IMR-90 (cell line): ENCODE measurements at regions not wholly inside any gene's neighbourhood (a gene's known extent, or its start where the extent isn't known, plus 50 kb on each side); places are given as distances from the start of the nearest gene placed in this dataset.

Experiments used
- ATAC-seq: fragments of 200-7000 bp; cut with Tn5 transposase; 2 replicates; pipeline ENCODE4 v1.9.1; 2020; ENCODE audit warnings: low read depth, mild to moderate bottlenecking, moderate library complexity
- BruUV-seq: library from RNA; stranded (reverse); fragments of 400-500 nt; replicated peaks from 2 replicates; lab custom pipeline; 2021; lab: Mats Ljungman, UMichigan
- CTCF ChIA-PET: fragments of 300-600 bp; formaldehyde crosslinking; extraction: SDS; loops from one replicate; lab custom pipeline; 2021; ENCODE audit warnings: antibody characterized with exemption; lab: Yijun Ruan, JAX
- POLR2A ChIA-PET: fragments of 300-600 bp; sonication (Branson Sonifier 250); formaldehyde crosslinking; loops from one replicate; lab custom pipeline; 2022; ENCODE audit warnings: antibody characterized with exemption; ENCODE audit not compliant: unreplicated experiment; lab: Charles Lee
- DNase-seq: peaks from one replicate; pipeline ENCODE4 v3.0.0; 2013
- H2AFZ ChIP-seq: replicated peaks from 2 replicates; pipeline ENCODE3; 2013; ENCODE audit warnings: low read length, mild to moderate bottlenecking; ENCODE audit not compliant: poor library complexity
- H2AK5ac ChIP-seq: 2 replicates; pipeline ENCODE4 v1.6.1; 2013; ENCODE audit warnings: low read depth, low read length, inconsistent platforms
- H2AK9ac ChIP-seq: replicated peaks from 2 replicates; pipeline ENCODE3; 2013; ENCODE audit warnings: mild to moderate bottlenecking, low read depth, low read length, moderate library complexity; ENCODE audit not compliant: poor library complexity
- H2BK120ac ChIP-seq: 2 replicates; pipeline ENCODE4 v1.6.1; 2013; ENCODE audit warnings: low read depth, low read length, inconsistent platforms
- H2BK15ac ChIP-seq: 3 replicates; pipeline ENCODE4 v1.6.1; 2013; ENCODE audit warnings: low read depth, low read length, inconsistent platforms
- H2BK20ac ChIP-seq: 2 replicates; pipeline ENCODE4 v1.6.1; 2013; ENCODE audit warnings: low read depth, mild to moderate bottlenecking, inconsistent platforms, low read length, moderate library complexity
- H2BK5ac ChIP-seq: 2 replicates; pipeline ENCODE4 v1.6.1; 2013; ENCODE audit warnings: mild to moderate bottlenecking, low read depth, low read length, inconsistent platforms; ENCODE audit not compliant: poor library complexity, severe bottlenecking
- H3K14ac ChIP-seq: replicated peaks from 2 replicates; pipeline ENCODE4 v1.6.1; 2013; ENCODE audit warnings: low read depth, low read length, inconsistent platforms
- H3K18ac ChIP-seq: 2 replicates; pipeline ENCODE4 v1.6.1; 2013; ENCODE audit warnings: low read depth, low read length, control low read depth
- H3K23ac ChIP-seq: 2 replicates; pipeline ENCODE4 v1.6.1; 2013; ENCODE audit warnings: low read depth, low read length, inconsistent platforms
- H3K27ac ChIP-seq: 2 replicates; pipeline ENCODE4 v1.5.1; 2013; ENCODE audit warnings: mild to moderate bottlenecking, control low read depth, low read length; ENCODE audit not compliant: insufficient read depth
- H3K27me3 ChIP-seq: 2 replicates; pipeline ENCODE4 v1.6.1; 2013; ENCODE audit warnings: low read length; ENCODE audit not compliant: control insufficient read depth, insufficient read depth
- H3K36me3 ChIP-seq: 2 replicates; pipeline ENCODE4 v1.6.1; 2013; ENCODE audit warnings: low read length, mixed read lengths; ENCODE audit not compliant: control insufficient read depth, insufficient read depth
- H3K4ac ChIP-seq: 2 replicates; pipeline ENCODE4 v1.6.1; 2013; ENCODE audit warnings: low read depth, low read length, inconsistent platforms
- H3K4me1 ChIP-seq: 2 replicates; pipeline ENCODE4 v1.6.1; 2013; ENCODE audit warnings: low read length, mixed read lengths; ENCODE audit not compliant: control insufficient read depth, insufficient read depth
- H3K4me2 ChIP-seq: 2 replicates; pipeline ENCODE4 v1.6.1; 2013; ENCODE audit warnings: low read depth, mild to moderate bottlenecking, control low read depth, low read length, moderate library complexity
- H3K4me3 ChIP-seq: 2 replicates; pipeline ENCODE4 v1.5.1; 2013; ENCODE audit warnings: low read depth, mild to moderate bottlenecking, control low read depth, low read length, moderate library complexity; ENCODE audit not compliant: insufficient read depth
- H3K56ac ChIP-seq: 2 replicates; pipeline ENCODE4 v1.6.1; 2013; ENCODE audit warnings: low read length, inconsistent platforms; ENCODE audit not compliant: insufficient read depth; ENCODE audit errors: extremely low read depth
- H3K79me1 ChIP-seq, 2 experiments: 2 replicates each; pipeline ENCODE4 v1.6.1; 2013; ENCODE audit warnings: low read length in 2 of 2, inconsistent platforms in 1 of 2, low read depth in 1 of 2
- H3K9ac ChIP-seq: 2 replicates; pipeline ENCODE4 v1.6.1; 2013; ENCODE audit warnings: low read depth, low read length, control low read depth
- H3K9me1 ChIP-seq: 2 replicates; pipeline ENCODE4 v1.6.1; 2013; ENCODE audit warnings: low read length, inconsistent platforms; ENCODE audit not compliant: insufficient read depth
- H3K9me3 ChIP-seq: 2 replicates; pipeline ENCODE4 v1.6.1; 2013; ENCODE audit warnings: low read length; ENCODE audit not compliant: control insufficient read depth, insufficient read depth
- H4K20me1 ChIP-seq: 2 replicates; pipeline ENCODE4 v1.6.1; 2013; ENCODE audit warnings: low read length, inconsistent platforms; ENCODE audit not compliant: insufficient read depth
- H4K5ac ChIP-seq: 2 replicates; pipeline ENCODE4 v1.6.1; 2013; ENCODE audit warnings: mild to moderate bottlenecking, low read depth, low read length, control low read depth
- H4K8ac ChIP-seq, 2 experiments: 2 replicates each; pipeline ENCODE4 v1.6.1; 2013; ENCODE audit warnings: low read depth in 2 of 2, low read length in 2 of 2, control low read depth in 1 of 2, inconsistent platforms in 1 of 2
- H4K91ac ChIP-seq: 2 replicates; pipeline ENCODE4 v1.6.1; 2013; ENCODE audit warnings: low read depth, low read length, inconsistent platforms; ENCODE audit not compliant: insufficient read depth
- BHLHE40 ChIP-seq: fragments of 150-350 bp; IDR thresholded peaks from 2 replicates; pipeline ENCODE4 v1.6.1; 2016; ENCODE audit warnings: mild to moderate bottlenecking, low read depth, low read length
- CHD1 ChIP-seq: IDR thresholded peaks from 2 replicates; pipeline ENCODE4 v1.6.1; 2012; ENCODE audit warnings: low read depth, low read length, improper control_type of control experiment
- ELK1 ChIP-seq: fragments of 150-350 bp; IDR thresholded peaks from 2 replicates; pipeline ENCODE4 v1.6.1; 2016; ENCODE audit warnings: low read depth, mild to moderate bottlenecking, low read length, moderate library complexity, borderline replicate concordance
- FOS ChIP-seq: fragments of 150-350 bp; IDR thresholded peaks from 2 replicates; pipeline ENCODE4 v1.6.1; 2016; ENCODE audit warnings: low read depth, low read length
- MAFK ChIP-seq: IDR thresholded peaks from 2 replicates; pipeline ENCODE4 v1.6.1; 2012; ENCODE audit warnings: low read depth, low read length, improper control_type of control experiment
- MAZ ChIP-seq: IDR thresholded peaks from 2 replicates; pipeline ENCODE4 v1.6.1; 2012; ENCODE audit warnings: low read depth, mild to moderate bottlenecking, low read length, improper control_type of control experiment, moderate library complexity, borderline replicate concordance
- MXI1 ChIP-seq: IDR thresholded peaks from 2 replicates; pipeline ENCODE4 v1.6.1; 2012; ENCODE audit warnings: low read depth, mild to moderate bottlenecking, low read length, moderate library complexity, borderline replicate concordance
- NFE2L2 ChIP-seq: fragments of 150-350 bp; IDR thresholded peaks from 2 replicates; pipeline ENCODE4 v1.6.1; 2016; ENCODE audit warnings: low read depth, mild to moderate bottlenecking, low read length
- POLR2A ChIP-seq: IDR thresholded peaks from 2 replicates; pipeline ENCODE4 v1.6.1; 2012; ENCODE audit warnings: mild to moderate bottlenecking, low read depth, low read length
- RAD21 ChIP-seq: IDR thresholded peaks from 2 replicates; pipeline ENCODE4 v1.6.1; 2012; ENCODE audit warnings: low read length, improper control_type of control experiment
- RCOR1 ChIP-seq: IDR thresholded peaks from 2 replicates; pipeline ENCODE4 v1.6.1; 2012; ENCODE audit warnings: mild to moderate bottlenecking, low read length, improper control_type of control experiment; ENCODE audit not compliant: insufficient replicate concordance
- RFX5 ChIP-seq: IDR thresholded peaks from 2 replicates; pipeline ENCODE4 v1.8.0; 2012; ENCODE audit warnings: low read depth, mild to moderate bottlenecking, low read length, moderate library complexity
- SMC3 ChIP-seq: fragments of 150-350 bp; IDR thresholded peaks from 2 replicates; pipeline ENCODE4 v1.6.1; 2016; ENCODE audit warnings: low read depth, mild to moderate bottlenecking, antibody characterized with exemption, low read length, moderate library complexity
- USF2 ChIP-seq: fragments of 150-350 bp; IDR thresholded peaks from 2 replicates; pipeline ENCODE4 v1.6.1; 2017; ENCODE audit warnings: mild to moderate bottlenecking, antibody characterized with exemption, low read length, low read depth
- WGBS, 2 experiments: methylation state at CpG; one replicate each; pipeline versions ENCODE4 v1.1.5 to v1.1.7; 2013; ENCODE audit warnings: missing lambda C conversion rate in 2 of 2; ENCODE audit not compliant: insufficient read length in 1 of 2; ENCODE audit errors: extremely low coverage in 2 of 2; 5-methylcytosine and 5-hydroxymethylcytosine counted together
- dilution Hi-C: fragments of 300-500 bp; cut with HindIII; formaldehyde crosslinking; loops from one replicate; pipeline ENCODE4 v1.14.3; 2018; ENCODE audit warnings: low sequenced_read_pairs; ENCODE audit not compliant: unreplicated experiment
- in situ Hi-C: fragments of 300-500 bp; cut with MboI; formaldehyde crosslinking; loops from 3 replicates; pipeline ENCODE4 v1.14.3; 2019; ENCODE audit warnings: low sequenced_read_pairs, inconsistent platforms, mixed read lengths
- intact Hi-C: fragments of 100-400 bp; cut with micrococcal nuclease; formaldehyde crosslinking; loops from 2 replicates; pipeline ENCODE4 v1.10.0; 2022

- Histone ChIP-seq H4K8ac (no peak overlapping the region), H3K4me3 (no peak overlapping the region), H3K18ac (no peak overlapping the region), H4K91ac (no peak overlapping the region), H3K14ac (no peak overlapping the region), H2AK9ac (no peak overlapping the region), H3K56ac (no peak overlapping the region), H2BK15ac (no peak overlapping the region), H3K9me3 (no peaks in the 10 kb centered on the region; the same call in 1 of the 2 replicates), H3K79me1 (no peaks in the 10 kb centered on the region), H4K20me1 (no peaks in the 10 kb centered on the region), H2BK20ac (no peak overlapping the region), H2BK5ac (no peak overlapping the region), H3K4ac (no peak overlapping the region), H3K36me3 (no peaks in the 10 kb centered on the region), H3K4me1 (peaks cover 1% of the 10 kb centered on the region; the same call in 1 of the 2 replicates), H4K5ac (no peak overlapping the region), H2AK5ac (no peak overlapping the region), H3K27ac (no peak overlapping the region), H3K27me3 (no peaks in the 10 kb centered on the region), H3K9ac (no peak overlapping the region), H3K23ac (no peak overlapping the region), H3K4me2 (no peak overlapping the region), H2BK120ac (no peak overlapping the region), H2AFZ (peak overlapping the region; percentile 33), H3K9me1 (no peaks in the 10 kb centered on the region)
- 81% methylated on average over 8 of the region's 13 CpGs; no CpG with 5 or more reads in 1 of the 2 experiments for WGBS, 2 experiments
- ATAC-seq (no peak), DNase-seq (no peak)
- no peak for TF ChIP-seq ELK1
- no peak for TF ChIP-seq RAD21
- TF ChIP-seq MAFK: no peak
- TF ChIP-seq SMC3: no peak
- TF ChIP-seq NFE2L2: no peak
- TF ChIP-seq MAZ: no peak
- TF ChIP-seq RFX5: no peak
- TF ChIP-seq BHLHE40: no peak
- TF ChIP-seq CHD1: no peak
- TF ChIP-seq RCOR1: no peak
- TF ChIP-seq USF2: no peak
- no peak for TF ChIP-seq POLR2A
- no peak for TF ChIP-seq MXI1
- TF ChIP-seq FOS: no peak
- POLR2A ChIA-PET: interaction anchor here (0.6 kb wide), 1 partner anchor 62 kb away, joined by 4 read pairs; no protein-coding TSS in a partner anchor
- CTCF ChIA-PET: no interaction called here
- intact Hi-C loops: no loop called here
- no TSS peak for BruUV-seq
- in situ Hi-C loops: no loop called here
- dilution Hi-C loops: no loop called here
Measured at GRCh38 chr6:169366258-169366901, 112.7 kb upstream of the THBS2 start.
